Endothelial cell of umbilical vein (primary cell): ENCODE measurements at regions not wholly inside any gene's neighbourhood (a gene's known extent, or its start where the extent isn't known, plus 50 kb on each side); places are given as distances from the start of the nearest gene placed in this dataset.

Experiments used
- BruUV-seq: library from RNA; stranded (reverse); fragments of 400-500 nt; replicated peaks from 2 replicates; lab custom pipeline; 2021; lab: Mats Ljungman, UMichigan
- CTCF ChIA-PET: fragments of 300-600, 350-600 bp; sonication (Branson Sonifier 250); formaldehyde crosslinking; loops from one replicate; lab custom pipeline; 2021; ENCODE audit warnings: antibody characterized with exemption, inconsistent platforms; lab: Charles Lee
- POLR2A ChIA-PET: fragments of 300-600, 350-600 bp; sonication (Branson Sonifier 250); formaldehyde crosslinking; loops from one replicate; lab custom pipeline; 2021; ENCODE audit warnings: antibody characterized with exemption, inconsistent platforms; lab: Charles Lee
- DNase-seq: peaks from one replicate; pipeline ENCODE4 v3.0.0-alpha.2; 2011; ENCODE audit warnings: low read depth, low spot score
- FAIRE-seq: peaks from 2 replicates; lab custom pipeline; 2011; peaks lifted over from hg19 to GRCh38; lab: Jason Lieb, UNC
- H2AFZ ChIP-seq: 2 replicates; pipeline ENCODE4 v1.6.0; 2012; ENCODE audit warnings: low read depth, low read length, control low read depth, inconsistent platforms
- H3K27ac ChIP-seq: 2 replicates; pipeline ENCODE4 v1.5.1; 2011; ENCODE audit warnings: low read depth, mild to moderate bottlenecking, control low read depth, low read length, moderate library complexity; ENCODE audit not compliant: insufficient read depth
- H3K27me3 ChIP-seq, 2 experiments: 2 replicates each; pipeline versions ENCODE4 v1.6.0 to v1.6.1; 2011; ENCODE audit warnings: low read length in 2 of 2, mixed read lengths in 1 of 2; ENCODE audit not compliant: control insufficient read depth in 2 of 2, insufficient read depth in 2 of 2
- H3K36me3 ChIP-seq, 2 experiments: 2 replicates in 1 of 2; 3 replicates in 1 of 2; pipeline ENCODE4 v1.5.1; 2011; ENCODE audit warnings: low read length in 2 of 2, mild to moderate bottlenecking in 1 of 2, moderate library complexity in 1 of 2; ENCODE audit not compliant: control insufficient read depth in 2 of 2, insufficient read depth in 2 of 2; ENCODE audit errors: extremely low read depth in 1 of 2
- H3K4me1 ChIP-seq: 3 replicates; pipeline ENCODE4 v1.5.1; 2011; ENCODE audit warnings: mild to moderate bottlenecking, low read length; ENCODE audit not compliant: control insufficient read depth, insufficient read depth; ENCODE audit errors: extremely low read depth
- H3K4me2 ChIP-seq: 2 replicates; pipeline ENCODE4 v1.6.1; 2011; ENCODE audit warnings: low read length, control low read depth, mixed read lengths; ENCODE audit not compliant: insufficient read depth
- H3K4me3 ChIP-seq, 3 experiments: fragments of 200-600 bp in 1 of 3; sonication (generic), shearing (Covaris generic) in 1 of 3; replicated peaks in 1 of 3; 2 replicates each; pipeline ENCODE4 v1.5.1; 2011 to 2016; ENCODE audit warnings: control low read depth in 3 of 3, low read length in 3 of 3, mild to moderate bottlenecking in 2 of 3, inconsistent platforms in 1 of 3, low read depth in 1 of 3, moderate library complexity in 1 of 3; ENCODE audit not compliant: insufficient read depth in 1 of 3
- H3K79me2 ChIP-seq: 2 replicates; pipeline ENCODE4 v1.6.0; 2012; ENCODE audit warnings: low read length, inconsistent platforms; ENCODE audit not compliant: control insufficient read depth, insufficient read depth
- H3K9ac ChIP-seq: replicated peaks from 2 replicates; pipeline ENCODE3; 2011; ENCODE audit warnings: low read length, control low read depth; ENCODE audit not compliant: insufficient read depth; ENCODE audit errors: extremely low read depth
- H3K9me1 ChIP-seq: replicated peaks from 3 replicates; pipeline ENCODE4 v1.6.0; 2011; ENCODE audit warnings: mild to moderate bottlenecking, low read length; ENCODE audit not compliant: control insufficient read depth, insufficient read depth; ENCODE audit errors: extremely low read depth
- H3K9me3 ChIP-seq: replicated peaks from 2 replicates; pipeline ENCODE4 v1.5.1; 2012; ENCODE audit warnings: low read length, inconsistent platforms; ENCODE audit not compliant: control insufficient read depth, insufficient read depth
- H4K20me1 ChIP-seq: replicated peaks from 2 replicates; pipeline ENCODE3; 2011; ENCODE audit warnings: mild to moderate bottlenecking, low read length; ENCODE audit not compliant: control insufficient read depth, insufficient read depth; ENCODE audit errors: extremely low read depth
- EZH2 ChIP-seq: IDR thresholded peaks from 2 replicates; pipeline ENCODE4 v1.6.1; 2012; ENCODE audit warnings: borderline replicate concordance, low read depth, mild to moderate bottlenecking, moderate library complexity, low read length, inconsistent platforms; ENCODE audit not compliant: severe bottlenecking
- FOS ChIP-seq: IDR thresholded peaks from 2 replicates; pipeline ENCODE4 v1.6.1; 2011; ENCODE audit warnings: mild to moderate bottlenecking, low read length, moderate library complexity, borderline replicate concordance; ENCODE audit not compliant: insufficient read depth
- GATA2 ChIP-seq: IDR thresholded peaks from 2 replicates; pipeline ENCODE4 v1.7.0; 2011; ENCODE audit warnings: low read depth, mild to moderate bottlenecking, moderate library complexity, mixed read lengths, low read length; ENCODE audit not compliant: insufficient read length, insufficient read depth
- JUN ChIP-seq: IDR thresholded peaks from 2 replicates; pipeline ENCODE4 v1.6.1; 2011; ENCODE audit warnings: borderline replicate concordance, low read depth; ENCODE audit not compliant: insufficient read length, insufficient read depth
- MAX ChIP-seq: IDR thresholded peaks from 2 replicates; pipeline ENCODE4 v1.6.1; 2011; ENCODE audit not compliant: insufficient read depth, insufficient read length
- MYC ChIP-seq: IDR thresholded peaks from one replicate; pipeline ENCODE4 v1.6.1; 2011; ENCODE audit warnings: mild to moderate bottlenecking, low read depth, low read length
- POLR2A ChIP-seq: IDR thresholded peaks from 2 replicates; pipeline ENCODE4 v1.6.1; 2012; ENCODE audit warnings: low read depth, mild to moderate bottlenecking, control low read depth, low read length
- POLR2AphosphoS5 ChIP-seq: IDR thresholded peaks from 2 replicates; pipeline ENCODE4 v1.6.1; 2012; ENCODE audit warnings: low read depth, mild to moderate bottlenecking, control low read depth, low read length, moderate library complexity; ENCODE audit not compliant: insufficient read depth
- dilution Hi-C: fragments of 300-500 bp; cut with MboI; formaldehyde crosslinking; loops from one replicate; pipeline ENCODE4 v1.15.0; 2019; ENCODE audit warnings: low sequenced_read_pairs; ENCODE audit not compliant: extremely low pct_ligation_motif_present
- intact Hi-C: fragments of 100-400 bp; cut with micrococcal nuclease; formaldehyde crosslinking; loops from one replicate; pipeline ENCODE4 v1.10.0; 2022
- TF ChIP-seq, protein P1 (sequence below), 2 donors: IDR thresholded peaks; 1 replicate in 1 of 2; 2 replicates in 1 of 2; pipeline ENCODE4 v1.5.1; 2011; ENCODE audit warnings: low read length in 2 of 2, mild to moderate bottlenecking in 2 of 2, moderate library complexity in 2 of 2, control low read depth in 1 of 2, inconsistent platforms in 1 of 2, low read depth in 1 of 2; ENCODE audit not compliant: insufficient read depth in 1 of 2; ENCODE audit errors: extremely low read depth in 1 of 2

- BruUV-seq, result no TSS peak
These were observed 279.4 kb downstream of the FAT3 start for GRCh38 chr11:92504004-92504403.

GRCh38 chr11:92504534-92504933 lies 279.9 kb downstream of the FAT3 start:
- Histone ChIP-seq H3K9me1 (no peaks in the 10 kb centered on the region), H3K9me3 (no peaks in the 10 kb centered on the region), H3K27me3 (no peaks in the 10 kb centered on the region), H3K4me1 (no peaks in the 10 kb centered on the region), H2AFZ (no peak overlapping the region), H3K36me3 (no peaks in the 10 kb centered on the region), H3K27ac (no peak overlapping the region), H3K9ac (no peak overlapping the region), H3K79me2 (no peaks in the 10 kb centered on the region), H4K20me1 (no peaks in the 10 kb centered on the region), H3K4me2 (no peak overlapping the region), H3K4me3 (no peak overlapping the region)
- BruUV-seq, result no TSS peak
- DNase-seq (no peak), FAIRE-seq (no peak)
- ChIA-PET POLR2A (no interaction called here), CTCF (no interaction called here)
- TF ChIP-seq MYC, result no peak
- TF ChIP-seq, protein P1, sequence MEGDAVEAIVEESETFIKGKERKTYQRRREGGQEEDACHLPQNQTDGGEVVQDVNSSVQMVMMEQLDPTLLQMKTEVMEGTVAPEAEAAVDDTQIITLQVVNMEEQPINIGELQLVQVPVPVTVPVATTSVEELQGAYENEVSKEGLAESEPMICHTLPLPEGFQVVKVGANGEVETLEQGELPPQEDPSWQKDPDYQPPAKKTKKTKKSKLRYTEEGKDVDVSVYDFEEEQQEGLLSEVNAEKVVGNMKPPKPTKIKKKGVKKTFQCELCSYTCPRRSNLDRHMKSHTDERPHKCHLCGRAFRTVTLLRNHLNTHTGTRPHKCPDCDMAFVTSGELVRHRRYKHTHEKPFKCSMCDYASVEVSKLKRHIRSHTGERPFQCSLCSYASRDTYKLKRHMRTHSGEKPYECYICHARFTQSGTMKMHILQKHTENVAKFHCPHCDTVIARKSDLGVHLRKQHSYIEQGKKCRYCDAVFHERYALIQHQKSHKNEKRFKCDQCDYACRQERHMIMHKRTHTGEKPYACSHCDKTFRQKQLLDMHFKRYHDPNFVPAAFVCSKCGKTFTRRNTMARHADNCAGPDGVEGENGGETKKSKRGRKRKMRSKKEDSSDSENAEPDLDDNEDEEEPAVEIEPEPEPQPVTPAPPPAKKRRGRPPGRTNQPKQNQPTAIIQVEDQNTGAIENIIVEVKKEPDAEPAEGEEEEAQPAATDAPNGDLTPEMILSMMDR (IDR thresholded peaks at IDR 0.05; ENCODE audit: extremely low read depth in 1 of 2, insufficient read depth in 1 of 2, low read depth in 1 of 2, low read length in 2 of 2), result no peak
- TF ChIP-seq FOS, result no peak
- TF ChIP-seq EZH2, result no peak
- TF ChIP-seq POLR2A, result no peak
- no peak for TF ChIP-seq GATA2
- TF ChIP-seq MAX, result no peak
- no peak for TF ChIP-seq POLR2AphosphoS5
- no peak for TF ChIP-seq JUN
- dilution Hi-C loops, result no loop called here
- intact Hi-C loops, result no loop called here

More at GRCh38 chr11:92504004-92504403, 279.4 kb downstream of the FAT3 start:
- Histone ChIP-seq H3K4me3 (no peak overlapping the region), H3K9ac (no peak overlapping the region), H4K20me1 (no peaks in the 10 kb centered on the region), H3K9me3 (no peaks in the 10 kb centered on the region), H3K27ac (no peak overlapping the region), H3K79me2 (no peaks in the 10 kb centered on the region), H3K27me3 (no peaks in the 10 kb centered on the region), H3K9me1 (no peaks in the 10 kb centered on the region), H3K36me3 (no peaks in the 10 kb centered on the region), H2AFZ (no peak overlapping the region), H3K4me2 (no peak overlapping the region), H3K4me1 (no peaks in the 10 kb centered on the region)
- ChIA-PET POLR2A (no interaction called here), CTCF (no interaction called here)
- dilution Hi-C loops (no loop called here), intact Hi-C loops (no loop called here)
- DNase-seq (no peak), FAIRE-seq (no peak)
- TF ChIP-seq POLR2AphosphoS5, result no peak
- no peak for TF ChIP-seq EZH2
- no peak for TF ChIP-seq MYC
- TF ChIP-seq, protein P1 (IDR thresholded peaks at IDR 0.05; ENCODE audit: extremely low read depth in 1 of 2, insufficient read depth in 1 of 2, low read depth in 1 of 2, low read length in 2 of 2), result no peak
- no peak for TF ChIP-seq GATA2
- TF ChIP-seq FOS, result no peak
